ENCODE measurements at regions not wholly inside any gene's neighbourhood (a gene's known extent, or its start where the extent isn't known, plus 50 kb on each side); places are given as distances from the start of the nearest gene placed in this dataset.
"Not testable (repeated sequence)": the region's sequence is repeated elsewhere in the genome, so short reads cannot be mapped to it uniquely, and the experiment has no call there.

- not testable (repeated sequence) for TF ChIP-seq EZH2phosphoT487 (IDR thresholded peaks at IDR 0.05; ENCODE audit: borderline replicate concordance, low read length); CTCF (conservative IDR thresholded peaks at IDR 0.05; ENCODE audit: low read depth, low read length); EZH2 (IDR thresholded peaks at IDR 0.05; ENCODE audit: low read length, unreplicated experiment)
These were observed 941.5 kb downstream of the TUBA3C start for GRCh38 chr13:18240086-18240485.
